Endothelial cell of umbilical vein (primary cell): ENCODE measurements at regions not wholly inside any gene's neighbourhood (a gene's known extent, or its start where the extent isn't known, plus 50 kb on each side); places are given as distances from the start of the nearest gene placed in this dataset.

Experiments used
- BruUV-seq: library from RNA; stranded (reverse); fragments of 400-500 nt; replicated peaks from 2 replicates; lab custom pipeline; 2021; lab: Mats Ljungman, UMichigan
- CTCF ChIA-PET: fragments of 300-600, 350-600 bp; sonication (Branson Sonifier 250); formaldehyde crosslinking; loops from one replicate; lab custom pipeline; 2021; ENCODE audit warnings: antibody characterized with exemption, inconsistent platforms; lab: Charles Lee
- POLR2A ChIA-PET: fragments of 300-600, 350-600 bp; sonication (Branson Sonifier 250); formaldehyde crosslinking; loops from one replicate; lab custom pipeline; 2021; ENCODE audit warnings: antibody characterized with exemption, inconsistent platforms; lab: Charles Lee
- DNase-seq: peaks from one replicate; pipeline ENCODE4 v3.0.0-alpha.2; 2011; ENCODE audit warnings: low read depth, low spot score
- FAIRE-seq: peaks from 2 replicates; lab custom pipeline; 2011; peaks lifted over from hg19 to GRCh38; lab: Jason Lieb, UNC
- H2AFZ ChIP-seq: 2 replicates; pipeline ENCODE4 v1.6.0; 2012; ENCODE audit warnings: low read depth, low read length, control low read depth, inconsistent platforms
- H3K27ac ChIP-seq: 2 replicates; pipeline ENCODE4 v1.5.1; 2011; ENCODE audit warnings: low read depth, mild to moderate bottlenecking, control low read depth, low read length, moderate library complexity; ENCODE audit not compliant: insufficient read depth
- H3K27me3 ChIP-seq, 2 experiments: 2 replicates each; pipeline versions ENCODE4 v1.6.0 to v1.6.1; 2011; ENCODE audit warnings: low read length in 2 of 2, mixed read lengths in 1 of 2; ENCODE audit not compliant: control insufficient read depth in 2 of 2, insufficient read depth in 2 of 2
- H3K36me3 ChIP-seq, 2 experiments: 2 replicates in 1 of 2; 3 replicates in 1 of 2; pipeline ENCODE4 v1.5.1; 2011; ENCODE audit warnings: low read length in 2 of 2, mild to moderate bottlenecking in 1 of 2, moderate library complexity in 1 of 2; ENCODE audit not compliant: control insufficient read depth in 2 of 2, insufficient read depth in 2 of 2; ENCODE audit errors: extremely low read depth in 1 of 2
- H3K4me1 ChIP-seq: 3 replicates; pipeline ENCODE4 v1.5.1; 2011; ENCODE audit warnings: mild to moderate bottlenecking, low read length; ENCODE audit not compliant: control insufficient read depth, insufficient read depth; ENCODE audit errors: extremely low read depth
- H3K4me2 ChIP-seq: 2 replicates; pipeline ENCODE4 v1.6.1; 2011; ENCODE audit warnings: low read length, control low read depth, mixed read lengths; ENCODE audit not compliant: insufficient read depth
- H3K4me3 ChIP-seq, 3 experiments: fragments of 200-600 bp in 1 of 3; sonication (generic), shearing (Covaris generic) in 1 of 3; replicated peaks in 1 of 3; 2 replicates each; pipeline ENCODE4 v1.5.1; 2011 to 2016; ENCODE audit warnings: control low read depth in 3 of 3, low read length in 3 of 3, mild to moderate bottlenecking in 2 of 3, inconsistent platforms in 1 of 3, low read depth in 1 of 3, moderate library complexity in 1 of 3; ENCODE audit not compliant: insufficient read depth in 1 of 3
- H3K79me2 ChIP-seq: 2 replicates; pipeline ENCODE4 v1.6.0; 2012; ENCODE audit warnings: low read length, inconsistent platforms; ENCODE audit not compliant: control insufficient read depth, insufficient read depth
- H3K9ac ChIP-seq: replicated peaks from 2 replicates; pipeline ENCODE3; 2011; ENCODE audit warnings: low read length, control low read depth; ENCODE audit not compliant: insufficient read depth; ENCODE audit errors: extremely low read depth
- H3K9me1 ChIP-seq: replicated peaks from 3 replicates; pipeline ENCODE4 v1.6.0; 2011; ENCODE audit warnings: mild to moderate bottlenecking, low read length; ENCODE audit not compliant: control insufficient read depth, insufficient read depth; ENCODE audit errors: extremely low read depth
- H3K9me3 ChIP-seq: replicated peaks from 2 replicates; pipeline ENCODE4 v1.5.1; 2012; ENCODE audit warnings: low read length, inconsistent platforms; ENCODE audit not compliant: control insufficient read depth, insufficient read depth
- H4K20me1 ChIP-seq: replicated peaks from 2 replicates; pipeline ENCODE3; 2011; ENCODE audit warnings: mild to moderate bottlenecking, low read length; ENCODE audit not compliant: control insufficient read depth, insufficient read depth; ENCODE audit errors: extremely low read depth
- CTCF ChIP-seq, 2 donors: IDR thresholded peaks; 1 replicate in 1 of 2; 2 replicates in 1 of 2; pipeline ENCODE4 v1.5.1; 2011; ENCODE audit warnings: low read length in 2 of 2, mild to moderate bottlenecking in 2 of 2, moderate library complexity in 2 of 2, control low read depth in 1 of 2, inconsistent platforms in 1 of 2, low read depth in 1 of 2; ENCODE audit not compliant: insufficient read depth in 1 of 2; ENCODE audit errors: extremely low read depth in 1 of 2
- EZH2 ChIP-seq: IDR thresholded peaks from 2 replicates; pipeline ENCODE4 v1.6.1; 2012; ENCODE audit warnings: borderline replicate concordance, low read depth, mild to moderate bottlenecking, moderate library complexity, low read length, inconsistent platforms; ENCODE audit not compliant: severe bottlenecking
- FOS ChIP-seq: IDR thresholded peaks from 2 replicates; pipeline ENCODE4 v1.6.1; 2011; ENCODE audit warnings: mild to moderate bottlenecking, low read length, moderate library complexity, borderline replicate concordance; ENCODE audit not compliant: insufficient read depth
- GATA2 ChIP-seq: IDR thresholded peaks from 2 replicates; pipeline ENCODE4 v1.7.0; 2011; ENCODE audit warnings: low read depth, mild to moderate bottlenecking, moderate library complexity, mixed read lengths, low read length; ENCODE audit not compliant: insufficient read length, insufficient read depth
- JUN ChIP-seq: IDR thresholded peaks from 2 replicates; pipeline ENCODE4 v1.6.1; 2011; ENCODE audit warnings: borderline replicate concordance, low read depth; ENCODE audit not compliant: insufficient read length, insufficient read depth
- MAX ChIP-seq: IDR thresholded peaks from 2 replicates; pipeline ENCODE4 v1.6.1; 2011; ENCODE audit not compliant: insufficient read depth, insufficient read length
- MYC ChIP-seq: IDR thresholded peaks from one replicate; pipeline ENCODE4 v1.6.1; 2011; ENCODE audit warnings: mild to moderate bottlenecking, low read depth, low read length
- POLR2A ChIP-seq: IDR thresholded peaks from 2 replicates; pipeline ENCODE4 v1.6.1; 2012; ENCODE audit warnings: low read depth, mild to moderate bottlenecking, control low read depth, low read length
- POLR2AphosphoS5 ChIP-seq: IDR thresholded peaks from 2 replicates; pipeline ENCODE4 v1.6.1; 2012; ENCODE audit warnings: low read depth, mild to moderate bottlenecking, control low read depth, low read length, moderate library complexity; ENCODE audit not compliant: insufficient read depth
- dilution Hi-C: fragments of 300-500 bp; cut with MboI; formaldehyde crosslinking; loops from one replicate; pipeline ENCODE4 v1.15.0; 2019; ENCODE audit warnings: low sequenced_read_pairs; ENCODE audit not compliant: extremely low pct_ligation_motif_present
- intact Hi-C: fragments of 100-400 bp; cut with micrococcal nuclease; formaldehyde crosslinking; loops from one replicate; pipeline ENCODE4 v1.10.0; 2022

- H3K27ac ChIP-seq = no peak overlapping the region
- H4K20me1 ChIP-seq = no peaks in the 10 kb centered on the region
- no peaks in the 10 kb centered on the region for H3K4me1 ChIP-seq
- no peak overlapping the region for H2AFZ ChIP-seq
- ChIA-PET CTCF (no interaction called here), POLR2A (no interaction called here)
- H3K79me2 ChIP-seq = no peaks in the 10 kb centered on the region
- intact Hi-C loops (no loop called here), dilution Hi-C loops (no loop called here)
- no peaks in the 10 kb centered on the region for H3K9me3 ChIP-seq
- no peak overlapping the region for H3K4me3 ChIP-seq
- no peaks in the 10 kb centered on the region for H3K9me1 ChIP-seq
- H3K36me3 ChIP-seq = no peaks in the 10 kb centered on the region
- TF ChIP-seq MAX (no peak), EZH2 (no peak), CTCF (IDR thresholded peaks at IDR 0.05; ENCODE audit: extremely low read depth in 1 of 2, insufficient read depth in 1 of 2, low read depth in 1 of 2, low read length in 2 of 2) (no peak), POLR2AphosphoS5 (no peak), POLR2A (no peak), JUN (no peak), GATA2 (no peak), MYC (no peak), FOS (no peak)
- no TSS peak for BruUV-seq
- DNase-seq (no peak), FAIRE-seq (no peak)
- H3K4me2 ChIP-seq = no peak overlapping the region
- no peak overlapping the region for H3K9ac ChIP-seq
- no peaks in the 10 kb centered on the region for H3K27me3 ChIP-seq
Observed at GRCh38 chr11:25613451-25613850, 718.5 kb upstream of the ANO3 start.
